ENCODE measurements at regions not wholly inside any gene's neighbourhood (a gene's known extent, or its start where the extent isn't known, plus 50 kb on each side); places are given as distances from the start of the nearest gene placed in this dataset.

GRCh38 chr12:86729739-86730138, 473.5 kb upstream of the MGAT4C start:
- no peak for TF ChIP-seq CTCF (IDR thresholded peaks at IDR 0.05; ENCODE audit: insufficient read depth, low read depth, low read length)
- TF ChIP-seq EZH2 (IDR thresholded peaks at IDR 0.05; ENCODE audit: insufficient read depth, low read length): no peak

All from astrocyte (in vitro differentiated cells and primary cell).